Sigmoid colon (tissue), 4 donors: ENCODE measurements at regions not wholly inside any gene's neighbourhood (a gene's known extent, or its start where the extent isn't known, plus 50 kb on each side); places are given as distances from the start of the nearest gene placed in this dataset.

Source experiments
- CTCF ChIP-seq, 4 experiments: fragments of 450-650 bp in 3 of 4; fragments of 200-600 bp in 1 of 4; IDR thresholded peaks; one replicate each; pipeline ENCODE4 v1.5.1; 2016 to 2019; ENCODE audit warnings: antibody characterized with exemption in 4 of 4, mild to moderate bottlenecking in 3 of 4, moderate library complexity in 2 of 4
- EP300 ChIP-seq, 4 donors: sonication (generic); formaldehyde crosslinking; IDR thresholded peaks; one replicate each; pipeline ENCODE4 v1.6.1; 2017; ENCODE audit warnings: antibody characterized with exemption in 4 of 4
- POLR2A ChIP-seq, 2 donors: fragments of 450-650 bp; IDR thresholded peaks; one replicate each; pipeline ENCODE4 v1.6.1; 2016; ENCODE audit warnings: antibody characterized with exemption in 2 of 2, mild to moderate bottlenecking in 2 of 2, moderate library complexity in 2 of 2

- TF ChIP-seq CTCF (IDR thresholded peaks at IDR 0.05) (no peak), EP300 (IDR thresholded peaks at IDR 0.05) (no peak), POLR2A (IDR thresholded peaks at IDR 0.05) (no peak)
Measured at GRCh38 chr3:110069761-110070160, 732.4 kb upstream of the DPPA4 start.
